ENCODE measurements at regions not wholly inside any gene's neighbourhood (a gene's known extent, or its start where the extent isn't known, plus 50 kb on each side); places are given as distances from the start of the nearest gene placed in this dataset.
A peak's percentile ranks its signal among the peaks of the same experiment; 100 is the strongest.

- DNase-seq: no peak
Measured at GRCh38 chr2:35416391-35417140, 939.0 kb upstream of the CRIM1 start.

- no peak for DNase-seq
Measured at GRCh38 chr2:35415942-35416341, 939.6 kb upstream of the CRIM1 start.

- no peak for DNase-seq
Measured at GRCh38 chr2:35415282-35415681, 940.3 kb upstream of the CRIM1 start.

- DNase-seq: peak; percentile 69
Measured at GRCh38 chr2:35410431-35411061, 945.0 kb upstream of the CRIM1 start.

GRCh38 chr2:35409762-35410161 is 945.8 kb upstream of the CRIM1 start:
- no peak for DNase-seq

GRCh38 chr2:35408320-35408719 is 947.3 kb upstream of the CRIM1 start:
- no peak for DNase-seq

- DNase-seq: no peak
Measured at GRCh38 chr2:35391736-35392442, 963.7 kb upstream of the CRIM1 start.

GRCh38 chr2:35378791-35379190 is 976.8 kb upstream of the CRIM1 start:
- no peak for DNase-seq

GRCh38 chr2:35374845-35375244 is 980.7 kb upstream of the CRIM1 start:
- DNase-seq: no peak

- no peak for DNase-seq
Measured at GRCh38 chr2:35365859-35366258, 989.7 kb upstream of the CRIM1 start.

GRCh38 chr2:35356332-35356731 is 999.2 kb upstream of the CRIM1 start:
- no peak for DNase-seq

GRCh38 chr2:35355056-35355455 is 1000.5 kb upstream of the CRIM1 start:
- no peak for DNase-seq

GRCh38 chr2:35347561-35347960 is 1008.0 kb upstream of the CRIM1 start:
- no peak for DNase-seq

GRCh38 chr2:35343135-35343534 is 1012.4 kb upstream of the CRIM1 start:
- DNase-seq: no peak

GRCh38 chr2:35339211-35339610 is 1016.4 kb upstream of the CRIM1 start:
- DNase-seq: no peak

- DNase-seq: no peak
Measured at GRCh38 chr2:35337922-35338321, 1017.7 kb upstream of the CRIM1 start.

- DNase-seq: no peak
Measured at GRCh38 chr2:35314049-35314448, 1041.5 kb upstream of the CRIM1 start.

- no peak for DNase-seq
Measured at GRCh38 chr2:35301369-35301768, 1054.2 kb upstream of the CRIM1 start.

GRCh38 chr2:35298493-35298892 is 1057.1 kb upstream of the CRIM1 start:
- DNase-seq: no peak

GRCh38 chr2:35297403-35297802 is 1058.2 kb upstream of the CRIM1 start:
- no peak for DNase-seq

GRCh38 chr2:35294636-35295263 is 1060.8 kb upstream of the CRIM1 start:
- DNase-seq: no peak

- DNase-seq: no peak
Measured at GRCh38 chr2:35293261-35293660, 1062.3 kb upstream of the CRIM1 start.

GRCh38 chr2:35292199-35292598 is 1063.4 kb upstream of the CRIM1 start:
- DNase-seq: no peak

- no peak for DNase-seq
Measured at GRCh38 chr2:35281702-35282101, 1073.9 kb upstream of the CRIM1 start.
